ENCODE measurements at regions not wholly inside any gene's neighbourhood (a gene's known extent, or its start where the extent isn't known, plus 50 kb on each side); places are given as distances from the start of the nearest gene placed in this dataset.

DNA sequence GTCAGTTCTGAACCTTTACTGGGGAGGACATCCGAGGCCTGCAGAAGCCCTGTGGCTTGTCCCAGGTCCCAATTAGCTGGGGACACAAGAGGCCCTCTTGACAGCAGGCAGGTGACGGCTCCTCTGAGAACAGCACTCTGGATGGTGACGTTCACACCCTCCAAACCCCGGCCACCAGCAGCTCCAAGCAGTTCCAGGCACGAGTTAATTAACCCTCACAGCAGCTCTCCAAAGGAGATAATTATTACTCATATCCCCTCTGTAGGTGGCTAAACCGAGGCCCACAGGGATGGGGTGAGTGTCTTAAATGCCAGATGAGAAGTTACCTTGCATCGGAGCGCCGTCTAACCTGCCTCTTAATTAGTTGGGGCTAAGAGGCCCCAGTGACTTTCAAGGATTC lies 168.9 kb upstream of the CIBAR2 start:
- TF ChIP-seq, protein P1, sequence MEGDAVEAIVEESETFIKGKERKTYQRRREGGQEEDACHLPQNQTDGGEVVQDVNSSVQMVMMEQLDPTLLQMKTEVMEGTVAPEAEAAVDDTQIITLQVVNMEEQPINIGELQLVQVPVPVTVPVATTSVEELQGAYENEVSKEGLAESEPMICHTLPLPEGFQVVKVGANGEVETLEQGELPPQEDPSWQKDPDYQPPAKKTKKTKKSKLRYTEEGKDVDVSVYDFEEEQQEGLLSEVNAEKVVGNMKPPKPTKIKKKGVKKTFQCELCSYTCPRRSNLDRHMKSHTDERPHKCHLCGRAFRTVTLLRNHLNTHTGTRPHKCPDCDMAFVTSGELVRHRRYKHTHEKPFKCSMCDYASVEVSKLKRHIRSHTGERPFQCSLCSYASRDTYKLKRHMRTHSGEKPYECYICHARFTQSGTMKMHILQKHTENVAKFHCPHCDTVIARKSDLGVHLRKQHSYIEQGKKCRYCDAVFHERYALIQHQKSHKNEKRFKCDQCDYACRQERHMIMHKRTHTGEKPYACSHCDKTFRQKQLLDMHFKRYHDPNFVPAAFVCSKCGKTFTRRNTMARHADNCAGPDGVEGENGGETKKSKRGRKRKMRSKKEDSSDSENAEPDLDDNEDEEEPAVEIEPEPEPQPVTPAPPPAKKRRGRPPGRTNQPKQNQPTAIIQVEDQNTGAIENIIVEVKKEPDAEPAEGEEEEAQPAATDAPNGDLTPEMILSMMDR (conservative IDR thresholded peaks at IDR 0.05), result no peak
- TF ChIP-seq ZFX (IDR thresholded peaks at IDR 0.05), result no peak

Measured in C4-2B (cell line).